ENCODE measurements at regions not wholly inside any gene's neighbourhood (a gene's known extent, or its start where the extent isn't known, plus 50 kb on each side); places are given as distances from the start of the nearest gene placed in this dataset.

DNA sequence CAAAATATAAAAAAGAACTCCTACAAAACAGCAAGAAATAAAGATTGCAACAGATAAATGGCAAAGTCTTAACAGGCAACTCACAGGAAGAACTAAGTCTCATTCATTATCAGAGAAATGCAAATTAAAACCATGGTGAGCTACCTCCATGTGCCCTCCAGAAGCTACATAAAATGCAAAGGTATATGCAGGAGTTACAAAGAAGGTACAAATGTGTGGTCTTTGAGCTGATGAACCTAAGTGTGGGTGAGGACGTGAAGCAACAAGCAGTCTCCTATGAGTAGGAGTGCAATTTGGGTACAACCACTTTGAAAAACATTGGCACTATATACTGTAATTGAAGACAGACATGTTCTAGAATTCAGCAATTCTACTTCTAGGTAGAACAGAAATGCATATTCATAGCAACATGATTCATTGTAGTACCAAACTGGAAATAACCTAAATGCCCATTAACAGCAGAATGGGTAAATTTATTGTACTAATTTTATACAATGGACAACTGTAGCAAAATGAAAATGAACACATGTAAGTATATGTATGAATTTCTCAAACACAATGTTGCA lies 61.6 kb upstream of the KCNMA1 start:
- no peak overlapping the region for H3K27ac Mint-ChIP-seq
- H3K4me3 Mint-ChIP-seq, result no peak overlapping the region
- Histone ChIP-seq H2AFZ (ENCODE audit: insufficient read depth, low read depth, low read length, poor library complexity, severe bottlenecking) (no peak overlapping the region), H3K4me1 (ENCODE audit: control insufficient read depth in 1 of 2, insufficient read depth in 2 of 2, low read length in 2 of 2) (peaks cover 15 to 21% of the 10 kb centered on the region in 2 donors), H3K4me2 (replicated peaks; ENCODE audit: extremely low read depth, low read length, poor library complexity, severe bottlenecking) (no peak overlapping the region), H3K9ac (ENCODE audit: insufficient read depth, low read length, poor library complexity, severe bottlenecking) (no peak overlapping the region), H3K79me2 (ENCODE audit: insufficient read depth, low read length) (no peaks in the 10 kb centered on the region), H3K27ac (ENCODE audit: low read depth in 1 of 2, low read length in 2 of 2) (peak overlapping the region in 1 of 2 donors; percentile 21), H3K36me3 (replicated peaks in 1 of 2; ENCODE audit: control insufficient read depth in 1 of 2, insufficient read depth in 2 of 2, low read length in 2 of 2) (no peaks in the 10 kb centered on the region), H3K9me3 (replicated peaks in 1 of 2; ENCODE audit: control insufficient read depth in 1 of 2, insufficient read depth in 1 of 2, low read length in 2 of 2) (no peaks in the 10 kb centered on the region), H4K20me1 (ENCODE audit: insufficient read depth, low read length) (no peaks in the 10 kb centered on the region), H3K27me3 (ENCODE audit: control insufficient read depth in 2 of 2, insufficient read depth in 2 of 2, low read length in 2 of 2) (peaks cover 4 to 5% of the 10 kb centered on the region in 2 donors), H3K4me3 (replicated peaks in 1 of 3; ENCODE audit: low read depth in 2 of 3, low read length in 3 of 3) (no peak overlapping the region)
- H3K36me3 Mint-ChIP-seq, result no peaks in the 10 kb centered on the region
- H3K27me3 Mint-ChIP-seq (ENCODE audit: low read depth in 3 of 3), result peaks cover 4 to 8% (median 4%) of the 10 kb centered on the region in 3 donors
- no peak for DNase-seq
- H3K9me3 Mint-ChIP-seq, result peaks cover 0 to 3% (median 0%) of the 10 kb centered on the region in 7 donors
- WGBS (ENCODE audit: insufficient coverage), result no CpG with 5 or more reads among the region's 1 CpG
- intact Hi-C loops (cut with micrococcal nuclease), result no loop called here
- peaks cover 24% of the 10 kb centered on the region for H3K4me1 Mint-ChIP-seq
- TF ChIP-seq, protein P1, sequence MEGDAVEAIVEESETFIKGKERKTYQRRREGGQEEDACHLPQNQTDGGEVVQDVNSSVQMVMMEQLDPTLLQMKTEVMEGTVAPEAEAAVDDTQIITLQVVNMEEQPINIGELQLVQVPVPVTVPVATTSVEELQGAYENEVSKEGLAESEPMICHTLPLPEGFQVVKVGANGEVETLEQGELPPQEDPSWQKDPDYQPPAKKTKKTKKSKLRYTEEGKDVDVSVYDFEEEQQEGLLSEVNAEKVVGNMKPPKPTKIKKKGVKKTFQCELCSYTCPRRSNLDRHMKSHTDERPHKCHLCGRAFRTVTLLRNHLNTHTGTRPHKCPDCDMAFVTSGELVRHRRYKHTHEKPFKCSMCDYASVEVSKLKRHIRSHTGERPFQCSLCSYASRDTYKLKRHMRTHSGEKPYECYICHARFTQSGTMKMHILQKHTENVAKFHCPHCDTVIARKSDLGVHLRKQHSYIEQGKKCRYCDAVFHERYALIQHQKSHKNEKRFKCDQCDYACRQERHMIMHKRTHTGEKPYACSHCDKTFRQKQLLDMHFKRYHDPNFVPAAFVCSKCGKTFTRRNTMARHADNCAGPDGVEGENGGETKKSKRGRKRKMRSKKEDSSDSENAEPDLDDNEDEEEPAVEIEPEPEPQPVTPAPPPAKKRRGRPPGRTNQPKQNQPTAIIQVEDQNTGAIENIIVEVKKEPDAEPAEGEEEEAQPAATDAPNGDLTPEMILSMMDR (IDR thresholded peaks at IDR 0.05), result no peak

- Histone ChIP-seq H3K36me3 (replicated peaks in 1 of 2; ENCODE audit: control insufficient read depth in 1 of 2, insufficient read depth in 2 of 2, low read length in 2 of 2) (no peaks in the 10 kb centered on the region), H3K9ac (ENCODE audit: insufficient read depth, low read length, poor library complexity, severe bottlenecking) (no peak overlapping the region), H2AFZ (ENCODE audit: insufficient read depth, low read depth, low read length, poor library complexity, severe bottlenecking) (no peak overlapping the region), H3K4me1 (ENCODE audit: control insufficient read depth in 1 of 2, insufficient read depth in 2 of 2, low read length in 2 of 2) (peaks cover 15 to 21% of the 10 kb centered on the region in 2 donors), H3K27ac (ENCODE audit: low read depth in 1 of 2, low read length in 2 of 2) (peak overlapping the region in 1 of 2 donors; percentile 35), H3K4me3 (replicated peaks in 1 of 3; ENCODE audit: low read depth in 2 of 3, low read length in 3 of 3) (peak overlapping the region in 1 of 3 experiments; percentile 29), H3K9me3 (replicated peaks in 1 of 2; ENCODE audit: control insufficient read depth in 1 of 2, insufficient read depth in 1 of 2, low read length in 2 of 2) (no peaks in the 10 kb centered on the region), H3K79me2 (ENCODE audit: insufficient read depth, low read length) (no peaks in the 10 kb centered on the region), H3K4me2 (replicated peaks; ENCODE audit: extremely low read depth, low read length, poor library complexity, severe bottlenecking) (peak overlapping the region; percentile 36), H4K20me1 (ENCODE audit: insufficient read depth, low read length) (no peaks in the 10 kb centered on the region), H3K27me3 (ENCODE audit: control insufficient read depth in 2 of 2, insufficient read depth in 2 of 2, low read length in 2 of 2) (peaks cover 4 to 5% of the 10 kb centered on the region in 2 donors)
- intact Hi-C loops (cut with micrococcal nuclease), result no loop called here
- no peaks in the 10 kb centered on the region for H3K36me3 Mint-ChIP-seq
- peaks cover 27% of the 10 kb centered on the region for H3K4me1 Mint-ChIP-seq
- peaks cover 0 to 3% (median 0%) of the 10 kb centered on the region in 7 donors for H3K9me3 Mint-ChIP-seq
- peak in 2 of 3 donors; percentile 37 to 39 for DNase-seq
- no CpG with 5 or more reads among the region's 5 CpGs for WGBS (ENCODE audit: insufficient coverage)
- H3K27ac Mint-ChIP-seq, result peak overlapping the region in 5 of 7 donors; percentile 17 to 93 (median 67)
- TF ChIP-seq, protein P1 (IDR thresholded peaks at IDR 0.05), result no peak
- H3K27me3 Mint-ChIP-seq (ENCODE audit: low read depth in 3 of 3), result peaks cover 4 to 6% (median 4%) of the 10 kb centered on the region in 3 donors
- peak overlapping the region in 1 of 2 donors; percentile 26 for H3K4me3 Mint-ChIP-seq
Measured at GRCh38 chr10:77698267-77698931, 60.8 kb upstream of the KCNMA1 start.
